ENCODE measurements at regions not wholly inside any gene's neighbourhood (a gene's known extent, or its start where the extent isn't known, plus 50 kb on each side); places are given as distances from the start of the nearest gene placed in this dataset.
A peak's percentile ranks its signal among the peaks of the same experiment; 100 is the strongest.

- Histone ChIP-seq H3K9me2 (no peaks in the 10 kb centered on the region), H3K27me3 (ENCODE audit: insufficient read depth) (no peaks in the 10 kb centered on the region), H2AFZ (ENCODE audit: low read depth) (no peak overlapping the region), H3K9me3 (no peaks in the 10 kb centered on the region), H3K27ac (ENCODE audit: low read depth in 2 of 2, low read length in 1 of 2) (peak overlapping the region; percentile 88 to 98), H3K79me2 (ENCODE audit: insufficient read depth) (no peaks in the 10 kb centered on the region), H3K36me3 (replicated peaks in 1 of 2; ENCODE audit: control insufficient read depth in 1 of 2, insufficient read depth in 2 of 2, low read length in 1 of 2) (no peaks in the 10 kb centered on the region), H3F3A (replicated peaks; ENCODE audit: insufficient read depth) (peaks cover 45% of the 10 kb centered on the region), H3K9ac (no peak overlapping the region), H3K4me2 (no peak overlapping the region), H3K4me3 (ENCODE audit: low read depth in 2 of 2, low read length in 1 of 2) (no peak overlapping the region), H3K4me1 (ENCODE audit: control insufficient read depth in 1 of 2, insufficient read depth in 2 of 2, low read depth in 1 of 2, low read length in 1 of 2) (peaks cover 26 to 33% of the 10 kb centered on the region in 2 experiments; a peak in 3 of 4 replicates), H4K20me1 (ENCODE audit: insufficient read depth) (no peaks in the 10 kb centered on the region)
- CTCF ChIA-PET, result no interaction called here
- TF ChIP-seq RAD21 (IDR thresholded peaks at IDR 0.05; ENCODE audit: low read length) (no peak), ZBTB33 (IDR thresholded peaks at IDR 0.05; ENCODE audit: borderline replicate concordance, low read depth) (no peak), FOSL2 (IDR thresholded peaks at IDR 0.05; ENCODE audit: borderline replicate concordance, low read depth) (no peak), REST (IDR thresholded peaks at IDR 0.05; ENCODE audit: low read depth, low read length) (no peak), SMC3 (IDR thresholded peaks at IDR 0.05; ENCODE audit: low read depth, low read length) (no peak), RXRA (IDR thresholded peaks at IDR 0.05; ENCODE audit: borderline replicate concordance, low read depth) (no peak), MEF2A (IDR thresholded peaks at IDR 0.05; ENCODE audit: borderline replicate concordance, low read depth) (no peak), FOXJ3 (CRISPR knock-in tag; IDR thresholded peaks at IDR 0.05) (no peak), RCOR1 (IDR thresholded peaks at IDR 0.05; ENCODE audit: low read length) (no peak), JUND (IDR thresholded peaks at IDR 0.05) (no peak), YY1 (IDR thresholded peaks at IDR 0.05; ENCODE audit: low read depth) (no peak), USF2 (IDR thresholded peaks at IDR 0.05; ENCODE audit: borderline replicate concordance, low read depth, low read length) (no peak), POLR2AphosphoS5 (IDR thresholded peaks at IDR 0.05; ENCODE audit: low read depth, low read length) (no peak), ELF1 (IDR thresholded peaks at IDR 0.05) (no peak), SIN3A (IDR thresholded peaks at IDR 0.05; ENCODE audit: borderline replicate concordance, low read depth, low read length) (no peak), GATA2 (CRISPR knock-in tag; IDR thresholded peaks at IDR 0.05) (no peak), TEAD4 (IDR thresholded peaks at IDR 0.05; ENCODE audit: borderline replicate concordance, insufficient read depth) (no peak), NRF1 (IDR thresholded peaks at IDR 0.05; ENCODE audit: low read depth, low read length) (no peak), TAF1 (IDR thresholded peaks at IDR 0.05; ENCODE audit: borderline replicate concordance, low read depth, low read length) (no peak)
- WGBS (ENCODE audit: low lambda C conversion rate), result 94% methylated on average over 7 of the region's 7 CpGs
- no peak for DNase-seq
- POLR2A ChIA-PET, result no interaction called here
Measured at GRCh38 chr2:237210297-237210696, 124.6 kb downstream of the COPS8 start.
